ENCODE measurements at regions not wholly inside any gene's neighbourhood (a gene's known extent, or its start where the extent isn't known, plus 50 kb on each side); places are given as distances from the start of the nearest gene placed in this dataset.

- Histone ChIP-seq H3K4me1 (replicated peaks; ENCODE audit: insufficient read depth) (no peaks in the 10 kb centered on the region), H3F3A (ENCODE audit: insufficient read depth, low read depth) (no peaks in the 10 kb centered on the region), H4K20me1 (ENCODE audit: insufficient read depth) (no peaks in the 10 kb centered on the region), H3K36me3 (ENCODE audit: low read depth) (no peaks in the 10 kb centered on the region), H2AFZ (no peak overlapping the region), H3K79me2 (ENCODE audit: low read depth) (no peaks in the 10 kb centered on the region), H3K4me3 (no peak overlapping the region), H3K27ac (no peak overlapping the region), H3K4me2 (no peak overlapping the region), H3K9me2 (ENCODE audit: insufficient read depth) (no peaks in the 10 kb centered on the region), H3K27me3 (ENCODE audit: insufficient read depth, low read depth) (no peaks in the 10 kb centered on the region), H3K9me3 (ENCODE audit: insufficient read depth, low read depth) (no peaks in the 10 kb centered on the region)
- no peak for DNase-seq
- POLR2A ChIA-PET (ENCODE audit: unreplicated experiment) = no interaction called here
- intact Hi-C loops (cut with micrococcal nuclease; ENCODE audit: unreplicated experiment) = no loop called here
- TF ChIP-seq EZH2 (IDR thresholded peaks at IDR 0.05; ENCODE audit: low read depth) (no peak), CTCF (conservative IDR thresholded peaks at IDR 0.05) (no peak)
- no TSS peak for BruUV-seq (replicated peaks)
- CTCF ChIA-PET = no interaction called here
Measured at GRCh38 chr6:62391358-62391757, 105.3 kb upstream of the KHDRBS2 start.

GRCh38 chr6:62390401-62390800 lies 104.4 kb upstream of the KHDRBS2 start:
- Histone ChIP-seq H3K27ac (no peak overlapping the region), H3K4me1 (replicated peaks; ENCODE audit: insufficient read depth) (no peaks in the 10 kb centered on the region), H3F3A (ENCODE audit: insufficient read depth, low read depth) (no peaks in the 10 kb centered on the region), H3K27me3 (ENCODE audit: insufficient read depth, low read depth) (no peaks in the 10 kb centered on the region), H2AFZ (no peak overlapping the region), H4K20me1 (ENCODE audit: insufficient read depth) (no peaks in the 10 kb centered on the region), H3K9me2 (ENCODE audit: insufficient read depth) (no peaks in the 10 kb centered on the region), H3K79me2 (ENCODE audit: low read depth) (no peaks in the 10 kb centered on the region), H3K36me3 (ENCODE audit: low read depth) (no peaks in the 10 kb centered on the region), H3K4me3 (no peak overlapping the region), H3K9me3 (ENCODE audit: insufficient read depth, low read depth) (no peaks in the 10 kb centered on the region), H3K4me2 (no peak overlapping the region)
- CTCF ChIA-PET = no interaction called here
- intact Hi-C loops (cut with micrococcal nuclease; ENCODE audit: unreplicated experiment) = no loop called here
- TF ChIP-seq EZH2 (IDR thresholded peaks at IDR 0.05; ENCODE audit: low read depth) (no peak), CTCF (conservative IDR thresholded peaks at IDR 0.05) (no peak)
- no peak for DNase-seq
- BruUV-seq (replicated peaks) = no TSS peak
- POLR2A ChIA-PET (ENCODE audit: unreplicated experiment) = no interaction called here

GRCh38 chr6:62371453-62372210 lies 85.6 kb upstream of the KHDRBS2 start:
- POLR2A ChIA-PET (ENCODE audit: unreplicated experiment) = no interaction called here
- Histone ChIP-seq H3K36me3 (ENCODE audit: low read depth) (no peaks in the 10 kb centered on the region), H3K4me2 (no peak overlapping the region), H3K27me3 (ENCODE audit: insufficient read depth, low read depth) (no peaks in the 10 kb centered on the region), H3K4me3 (no peak overlapping the region), H3F3A (ENCODE audit: insufficient read depth, low read depth) (no peaks in the 10 kb centered on the region), H3K79me2 (ENCODE audit: low read depth) (no peaks in the 10 kb centered on the region), H3K9me2 (ENCODE audit: insufficient read depth) (no peaks in the 10 kb centered on the region; the same call in 1 of the 2 replicates), H3K27ac (no peak overlapping the region), H3K9me3 (ENCODE audit: insufficient read depth, low read depth) (peaks cover 4% of the 10 kb centered on the region; the same call in 1 of the 2 replicates), H4K20me1 (ENCODE audit: insufficient read depth) (no peaks in the 10 kb centered on the region), H3K4me1 (replicated peaks; ENCODE audit: insufficient read depth) (no peaks in the 10 kb centered on the region), H2AFZ (no peak overlapping the region)
- no peak for DNase-seq
- BruUV-seq (replicated peaks) = no TSS peak
- TF ChIP-seq CTCF (conservative IDR thresholded peaks at IDR 0.05) = no peak
- no peak for TF ChIP-seq EZH2 (IDR thresholded peaks at IDR 0.05; ENCODE audit: low read depth)
- CTCF ChIA-PET = no interaction called here
- intact Hi-C loops (cut with micrococcal nuclease; ENCODE audit: unreplicated experiment) = no loop called here
